ENCODE measurements at regions not wholly inside any gene's neighbourhood (a gene's known extent, or its start where the extent isn't known, plus 50 kb on each side); places are given as distances from the start of the nearest gene placed in this dataset.

DNA sequence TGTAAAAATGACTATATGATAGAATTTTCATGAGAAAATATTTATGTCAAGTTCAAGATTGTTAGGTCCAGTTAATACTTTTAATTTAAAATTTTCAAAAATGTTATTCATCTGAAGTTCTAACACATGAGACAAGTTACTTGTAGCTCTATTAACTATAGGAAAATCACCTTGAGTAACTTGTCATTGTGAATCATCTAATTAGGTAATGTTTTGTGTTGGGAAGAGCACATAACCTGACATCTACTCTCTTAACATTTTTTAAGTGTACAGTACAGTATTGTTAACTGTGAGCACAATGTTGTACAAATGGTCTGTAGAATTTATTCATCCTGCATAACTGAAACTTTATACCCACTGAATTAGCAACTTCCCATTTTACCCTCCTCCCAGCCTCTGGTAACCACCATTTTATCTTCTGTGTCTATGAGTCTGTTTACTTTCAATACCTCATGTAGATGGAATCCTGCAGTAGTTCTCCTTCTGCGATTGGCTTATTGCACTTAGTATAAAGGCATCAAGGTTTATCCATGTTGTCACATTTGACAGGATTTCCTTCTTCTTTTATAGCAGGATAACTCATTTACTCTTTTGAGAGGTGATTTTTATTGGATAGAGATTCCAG lies 54.6 kb downstream of the ARL4A start:
- H3K4me1 ChIP-seq, result peaks cover 0 to 15% (median 0%) of the 10 kb centered on the region in 9 donors
- H3K27ac ChIP-seq, result no peak overlapping the region
- TF ChIP-seq CTCF (IDR thresholded peaks at IDR 0.05), result no peak
- H3K27me3 ChIP-seq, result no peaks in the 10 kb centered on the region
- WGBS, 2 donors, result 0 to 39% methylated on average over 1 of the region's 1 CpG
- H3K36me3 ChIP-seq, result no peaks in the 10 kb centered on the region
- no peaks in the 10 kb centered on the region for H3K9me3 ChIP-seq
- no peak for ATAC-seq
- no peak overlapping the region for H3K4me3 ChIP-seq
- intact Hi-C loops (cut with DNase I), result no loop called here
- DNase-seq, result no peak

DNA sequence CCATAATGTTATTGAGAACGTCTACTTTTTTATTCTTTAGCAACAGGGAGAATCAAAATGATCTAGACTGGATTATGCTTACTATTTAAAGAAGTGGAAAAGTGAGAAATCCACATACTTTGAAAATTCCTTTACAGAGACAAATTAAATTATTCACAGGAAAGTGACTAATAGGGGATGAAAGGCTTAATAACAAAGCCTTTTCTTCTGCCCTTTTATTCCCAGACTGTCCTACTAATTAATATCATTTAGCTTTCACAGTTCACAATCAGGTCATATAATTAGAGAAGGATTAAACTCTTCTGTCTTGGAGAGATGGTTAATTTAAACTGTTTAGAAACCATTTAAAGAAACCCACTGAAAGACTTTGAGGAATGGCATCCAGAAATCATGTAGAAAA lies 58.8 kb downstream of the ARL4A start:
- no peaks in the 10 kb centered on the region for H3K27me3 ChIP-seq
- intact Hi-C loops (cut with DNase I), result no loop called here
- H3K4me1 ChIP-seq, result peaks cover 0 to 4% (median 0%) of the 10 kb centered on the region in 9 donors
- TF ChIP-seq CTCF (IDR thresholded peaks at IDR 0.05), result no peak
- ATAC-seq, result no peak
- H3K9me3 ChIP-seq, result no peaks in the 10 kb centered on the region
- WGBS, 2 donors, result 68 to 79% methylated on average over 1 of the region's 1 CpG
- no peak for DNase-seq
- H3K27ac ChIP-seq, result no peak overlapping the region
- H3K36me3 ChIP-seq, result no peaks in the 10 kb centered on the region
- H3K4me3 ChIP-seq, result no peak overlapping the region

DNA sequence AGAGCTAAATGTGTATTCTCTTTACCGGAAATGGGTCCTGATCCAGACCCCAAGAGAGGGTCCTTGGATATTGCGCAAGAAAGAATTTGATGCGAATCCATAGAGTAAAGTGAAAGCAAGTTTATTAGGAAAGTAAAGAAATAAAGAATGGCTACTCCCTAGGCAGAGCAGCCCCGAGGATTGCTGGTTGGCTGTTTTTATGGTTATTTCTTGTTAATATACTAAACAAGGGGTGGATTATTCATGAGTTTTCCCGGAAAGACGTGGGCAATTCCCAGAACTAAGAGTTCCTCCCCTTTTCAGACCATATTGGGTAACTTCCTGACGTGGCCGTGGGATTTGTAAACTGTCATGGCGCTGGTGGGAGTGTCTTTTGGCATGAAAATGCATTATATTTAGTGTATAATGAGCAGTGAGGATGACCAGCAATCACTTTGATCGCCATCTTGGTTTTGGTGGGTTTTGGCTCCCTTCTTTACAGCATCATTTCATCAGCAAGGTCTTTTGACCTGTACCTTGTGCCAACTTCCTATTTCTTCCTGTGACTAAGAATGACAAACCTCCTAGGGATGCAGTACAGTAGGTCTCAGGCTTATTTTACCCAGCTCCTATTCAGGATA lies 60.4 kb downstream of the ARL4A start:
- Histone ChIP-seq H3K36me3 (no peaks in the 10 kb centered on the region), H3K27ac (no peak overlapping the region), H3K27me3 (no peaks in the 10 kb centered on the region), H3K4me1 (no peaks in the 10 kb centered on the region), H3K4me3 (no peak overlapping the region), H3K9me3 (no peaks in the 10 kb centered on the region)
- ATAC-seq (no peak), DNase-seq (no peak)
- intact Hi-C loops (cut with DNase I), result no loop called here
- 94% methylated on average over 10 of the region's 10 CpGs for WGBS, 2 donors
- no peak for TF ChIP-seq CTCF (IDR thresholded peaks at IDR 0.05)

DNA sequence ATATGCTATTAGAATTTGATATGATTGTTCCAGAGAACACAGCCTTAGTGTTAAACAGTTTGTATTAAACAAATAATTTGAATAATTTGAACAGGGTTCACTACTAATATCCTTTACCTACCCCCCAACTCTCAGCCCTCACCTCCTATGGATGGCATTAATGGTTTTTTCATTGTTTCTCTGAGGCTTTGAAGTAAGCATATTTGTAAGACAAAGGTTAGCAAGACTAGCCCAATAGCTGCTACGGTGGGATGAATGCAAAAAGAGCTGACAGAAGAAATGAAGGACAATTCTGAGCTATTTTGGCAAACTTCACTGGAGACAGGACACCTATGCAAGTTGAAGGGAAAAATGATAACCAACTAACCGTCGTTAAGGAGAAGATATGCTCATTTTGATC lies 61.6 kb downstream of the ARL4A start:
- DNase-seq, result no peak
- H3K9me3 ChIP-seq, result no peaks in the 10 kb centered on the region
- TF ChIP-seq CTCF (IDR thresholded peaks at IDR 0.05), result no peak
- no peak overlapping the region for H3K4me3 ChIP-seq
- H3K36me3 ChIP-seq, result no peaks in the 10 kb centered on the region
- H3K27ac ChIP-seq, result no peak overlapping the region
- H3K27me3 ChIP-seq, result no peaks in the 10 kb centered on the region
- no peak for ATAC-seq
- H3K4me1 ChIP-seq, result peaks cover 0 to 2% (median under 1%) of the 10 kb centered on the region in 9 donors
- 81 to 84% methylated on average over 3 of the region's 3 CpGs for WGBS, 2 donors
- intact Hi-C loops (cut with DNase I), result no loop called here

Measured in heart right ventricle (tissue), 16 donors.